K562 (cell line): ENCODE measurements at regions not wholly inside any gene's neighbourhood (a gene's known extent, or its start where the extent isn't known, plus 50 kb on each side); places are given as distances from the start of the nearest gene placed in this dataset.

Experiments used
- ATAC-seq: fragments of 200-7000 bp; cut with Tn5 transposase; 3 replicates; pipeline ENCODE4 v1.9.1; 2020; ENCODE audit warnings: moderate library complexity
- BruUV-seq: library from RNA; stranded (reverse); fragments of 400-500 nt; replicated peaks from 2 replicates; lab custom pipeline; 2021; lab: Mats Ljungman, UMichigan
- CTCF ChIA-PET: fragments of 300-600 bp; formaldehyde crosslinking; extraction: SDS; loops from one replicate; lab custom pipeline; 2021; ENCODE audit warnings: low intra/inter-chr PET ratio; lab: Yijun Ruan, JAX
- POLR2A ChIA-PET: fragments of 300-600, 350-650 bp; sonication (Branson Sonifier 250); formaldehyde crosslinking; extraction: SDS; loops from one replicate; lab custom pipeline; 2021; ENCODE audit warnings: antibody characterized with exemption, inconsistent platforms; lab: Yijun Ruan, JAX
- DNase-seq, 4 experiments: peaks; one replicate each; pipeline versions ENCODE4 v3.0.0 to v3.0.0-alpha.2; 2011 to 2018; ENCODE audit warnings: low spot score in 3 of 4, mixed read lengths in 3 of 4; ENCODE audit errors: extremely low read depth in 1 of 4
- FAIRE-seq: peaks from 2 replicates; lab custom pipeline; 2011; peaks lifted over from hg19 to GRCh38; lab: Jason Lieb, UNC
- H2AFZ ChIP-seq: 2 replicates; pipeline ENCODE4 v1.6.0; 2011; ENCODE audit warnings: low read depth, low read length, control low read depth, inconsistent platforms
- H3K27ac ChIP-seq: fragments of 200-600 bp; 3 replicates; pipeline ENCODE4 v1.8.0; 2011; ENCODE audit warnings: low read depth, mild to moderate bottlenecking, control low read depth, inconsistent platforms, low read length, moderate library complexity, mixed read lengths; ENCODE audit errors: extremely low read depth
- H3K27me3 ChIP-seq, 2 experiments: fragments of 300-600 bp in 1 of 2; 2 replicates in 1 of 2; 3 replicates in 1 of 2; pipeline versions ENCODE4 v1.6.0 to v1.8.0; 2011; ENCODE audit warnings: inconsistent platforms in 2 of 2, low read length in 2 of 2, mild to moderate bottlenecking in 1 of 2, mixed read lengths in 1 of 2, moderate library complexity in 1 of 2; ENCODE audit not compliant: control insufficient read depth in 2 of 2, insufficient read depth in 2 of 2
- H3K36me3 ChIP-seq: fragments of 300-600 bp; 3 replicates; pipeline ENCODE4 v1.8.0; 2011; ENCODE audit warnings: mild to moderate bottlenecking, low read length, inconsistent platforms; ENCODE audit not compliant: control insufficient read depth, insufficient read depth
- H3K4me1 ChIP-seq, 2 experiments: fragments of 200-600 bp in 1 of 2; replicated peaks in 1 of 2; 2 replicates in 1 of 2; 3 replicates in 1 of 2; pipeline versions ENCODE4 v1.5.1 to v1.8.0; 2011; ENCODE audit warnings: inconsistent platforms in 2 of 2, low read length in 2 of 2, mild to moderate bottlenecking in 1 of 2, mixed read lengths in 1 of 2, moderate library complexity in 1 of 2; ENCODE audit not compliant: control insufficient read depth in 2 of 2, insufficient read depth in 2 of 2
- H3K4me2 ChIP-seq: 2 replicates; pipeline ENCODE4 v1.6.1; 2011; ENCODE audit warnings: low read length, control low read depth, inconsistent platforms, mixed read lengths; ENCODE audit not compliant: insufficient read depth
- H3K4me3 ChIP-seq: fragments of 200-600 bp; sonication (generic), shearing (Covaris generic); 2 replicates; pipeline ENCODE4 v1.5.1; 2016; ENCODE audit warnings: control low read depth, inconsistent platforms
- H3K79me2 ChIP-seq: fragments of 200-600 bp; 3 replicates; pipeline ENCODE4 v1.8.0; 2011; ENCODE audit warnings: low read length, inconsistent platforms; ENCODE audit not compliant: control insufficient read depth, insufficient read depth
- H3K9ac ChIP-seq, 2 experiments: 2 replicates each; pipeline versions ENCODE4 v1.6.0 to v1.6.1; 2011; ENCODE audit warnings: low read depth in 2 of 2, low read length in 2 of 2, control low read depth in 1 of 2, inconsistent platforms in 1 of 2, mild to moderate bottlenecking in 1 of 2, mixed read lengths in 1 of 2; ENCODE audit not compliant: insufficient read depth in 1 of 2
- H3K9me1 ChIP-seq: one replicate; pipeline ENCODE4 v1.6.0; 2011; ENCODE audit warnings: inconsistent platforms, mild to moderate bottlenecking, low read length, moderate library complexity; ENCODE audit not compliant: control insufficient read depth, insufficient read depth
- H3K9me3 ChIP-seq: replicated peaks from 2 replicates; pipeline ENCODE4 v1.5.1; 2011; ENCODE audit warnings: low read depth, low read length, inconsistent platforms; ENCODE audit not compliant: control insufficient read depth, insufficient read depth
- H4K20me1 ChIP-seq: replicated peaks from 2 replicates; pipeline ENCODE4 v1.6.1; 2011; ENCODE audit warnings: low read length, inconsistent platforms, mixed read lengths; ENCODE audit not compliant: control insufficient read depth, insufficient read depth
- CC2D1A ChIP-seq: fragments of 450-650 bp; IDR thresholded peaks from 2 replicates; pipeline ENCODE4 v1.6.1; 2017; ENCODE audit warnings: mild to moderate bottlenecking
- CCNT2 ChIP-seq: IDR thresholded peaks from 2 replicates; pipeline ENCODE4 v1.6.1; 2011; ENCODE audit warnings: borderline replicate concordance, low read depth, mild to moderate bottlenecking, moderate library complexity, mixed read lengths, low read length; ENCODE audit not compliant: insufficient read length; ENCODE audit errors: extremely low read depth
- CTCF ChIP-seq, 3 experiments: IDR thresholded peaks in 2 of 3; conservative IDR thresholded peaks in 1 of 3; 2 replicates each; pipeline ENCODE4 v1.5.1; 2011 to 2012; ENCODE audit warnings: low read length in 3 of 3, mild to moderate bottlenecking in 3 of 3, control low read depth in 2 of 3, improper control_type of control experiment in 1 of 3, inconsistent platforms in 1 of 3, low read depth in 1 of 3, mixed read lengths in 1 of 3, moderate library complexity in 1 of 3; ENCODE audit not compliant: insufficient read depth in 2 of 3
- DNMT1 ChIP-seq: fragments of 450-650 bp; IDR thresholded peaks from 2 replicates; pipeline ENCODE4 v1.6.1; 2016; ENCODE audit warnings: antibody characterized with exemption, mild to moderate bottlenecking
- HDAC3 ChIP-seq: fragments of 450-650 bp; IDR thresholded peaks from 2 replicates; pipeline ENCODE4 v1.6.1; 2018; ENCODE audit warnings: borderline replicate concordance, mild to moderate bottlenecking, moderate library complexity; ENCODE audit not compliant: partially characterized antibody
- PHF21A ChIP-seq: fragments of 450-650 bp; IDR thresholded peaks from 2 replicates; pipeline ENCODE4 v1.6.1; 2017; ENCODE audit warnings: low read depth, borderline replicate concordance
- POLR2A ChIP-seq: fragments of 450-650 bp; conservative IDR thresholded peaks from 2 replicates; pipeline ENCODE4 v1.6.1; 2016
- RBM14 ChIP-seq: fragments of 200-400 bp; formaldehyde crosslinking; IDR thresholded peaks from 2 replicates; pipeline ENCODE4 v1.6.1; 2018; ENCODE audit warnings: low read depth, mild to moderate bottlenecking, low read length, moderate library complexity, borderline replicate concordance; ENCODE audit not compliant: insufficient read depth
- RBM39 ChIP-seq: fragments of 200-400 bp; formaldehyde crosslinking; optimal IDR thresholded peaks from 2 replicates; pipeline ENCODE3; 2018; ENCODE audit warnings: low read depth, low read length
- TAF1 ChIP-seq: IDR thresholded peaks from 2 replicates; pipeline ENCODE4 v1.6.1; 2011; ENCODE audit warnings: mild to moderate bottlenecking, low read length, moderate library complexity; ENCODE audit not compliant: insufficient read depth, control insufficient read depth, severe bottlenecking; ENCODE audit errors: extremely low read depth
- ZNF133 ChIP-seq: fragments of 250-450 bp; sonication (Bioruptor Pico); IDR thresholded peaks from 2 replicates; pipeline ENCODE4 v1.4.0; 2020; ENCODE audit warnings: mild to moderate bottlenecking
- WGBS: fragments of 100-300 bp; shearing (Covaris generic); methylation state at CpG from one replicate; pipeline ENCODE4 v1.1.6; 2016; ENCODE audit warnings: low coverage, mixed read lengths; ENCODE audit not compliant: insufficient coverage; ENCODE audit errors: missing lambda C conversion rate; 5-methylcytosine and 5-hydroxymethylcytosine counted together
- in situ Hi-C: fragments of 300-500 bp; cut with MboI; formaldehyde crosslinking; loops from 4 replicates; pipeline ENCODE4 v1.15.0; 2018; ENCODE audit warnings: inconsistent platforms, mixed read lengths
- intact Hi-C: fragments of 100-400 bp; cut with micrococcal nuclease; formaldehyde crosslinking; loops from 2 replicates; pipeline ENCODE4 v1.14.2; 2022
- TF ChIP-seq, protein P1 (sequence below): fragments of 450-650 bp; formaldehyde crosslinking; IDR thresholded peaks from 2 replicates; pipeline ENCODE4 v1.4.0; 2020; ENCODE audit warnings: mild to moderate bottlenecking, moderate library complexity

- intact Hi-C loops (loop anchor here (1.0 to 5.0 kb wide), 4 partner anchors 58 to 674 kb away; no protein-coding TSS in a partner anchor), in situ Hi-C loops (no loop called here)
- no TSS peak for BruUV-seq
- no peak overlapping the region for H3K4me3 ChIP-seq
- H3K9me1 ChIP-seq, result no peaks in the 10 kb centered on the region
- no peaks in the 10 kb centered on the region for H3K9me3 ChIP-seq
- H3K4me2 ChIP-seq, result no peak overlapping the region
- no peak overlapping the region for H3K27ac ChIP-seq
- ATAC-seq, result peak; percentile 99
- ChIA-PET CTCF (no interaction called here), POLR2A (no interaction called here)
- H3K36me3 ChIP-seq, result no peaks in the 10 kb centered on the region
- peak overlapping the region; percentile 20; the same call in 1 of the 2 replicates for H2AFZ ChIP-seq
- H3K27me3 ChIP-seq, result no peaks in the 10 kb centered on the region
- H3K4me1 ChIP-seq, result peaks cover 0 to 5% of the 10 kb centered on the region in 2 experiments; a peak in 2 of 5 replicates
- 25% methylated on average over 8 of the region's 8 CpGs for WGBS
- peak; percentile 77 to 92 (median 80) for DNase-seq
- no peak overlapping the region for H3K9ac ChIP-seq
- no peaks in the 10 kb centered on the region for H4K20me1 ChIP-seq
- H3K79me2 ChIP-seq, result no peaks in the 10 kb centered on the region
- FAIRE-seq, result peak; percentile 97
- TF ChIP-seq POLR2A (no peak), RBM39 (no peak), TAF1 (no peak), CCNT2 (no peak), CC2D1A (peak; percentile 73; the same call in 1 of the 2 replicates), RBM14 (no peak), DNMT1 (no peak), CTCF (IDR thresholded peaks at IDR 0.05 in 2 of 3, conservative IDR thresholded peaks at IDR 0.05 in 1 of 3; ENCODE audit: insufficient read depth in 2 of 3, low read depth in 1 of 3, low read length in 3 of 3) (peak; percentile 83 to 90 (median 88)), PHF21A (peak; percentile 14; the same call in 1 of the 2 replicates), HDAC3 (no peak), ZNF133 (CRISPR knock-in tag) (no peak)
- TF ChIP-seq, protein P1, sequence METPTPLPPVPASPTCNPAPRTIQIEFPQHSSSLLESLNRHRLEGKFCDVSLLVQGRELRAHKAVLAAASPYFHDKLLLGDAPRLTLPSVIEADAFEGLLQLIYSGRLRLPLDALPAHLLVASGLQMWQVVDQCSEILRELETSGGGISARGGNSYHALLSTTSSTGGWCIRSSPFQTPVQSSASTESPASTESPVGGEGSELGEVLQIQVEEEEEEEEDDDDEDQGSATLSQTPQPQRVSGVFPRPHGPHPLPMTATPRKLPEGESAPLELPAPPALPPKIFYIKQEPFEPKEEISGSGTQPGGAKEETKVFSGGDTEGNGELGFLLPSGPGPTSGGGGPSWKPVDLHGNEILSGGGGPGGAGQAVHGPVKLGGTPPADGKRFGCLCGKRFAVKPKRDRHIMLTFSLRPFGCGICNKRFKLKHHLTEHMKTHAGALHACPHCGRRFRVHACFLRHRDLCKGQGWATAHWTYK, result no peak
Observed at GRCh38 chr10:21278491-21279216, 246.8 kb downstream of the SKIDA1 start.
